PC-3 (cell line): ENCODE measurements at regions not wholly inside any gene's neighbourhood (a gene's known extent, or its start where the extent isn't known, plus 50 kb on each side); places are given as distances from the start of the nearest gene placed in this dataset.

ENCODE experiments used
- CTCF ChIP-seq: fragments of 300-600 bp; sonication (generic); conservative IDR thresholded peaks from 2 replicates; pipeline ENCODE4 v1.5.1; 2017; ENCODE audit warnings: antibody characterized with exemption, low read depth, mild to moderate bottlenecking, low read length
- EZH2 ChIP-seq: fragments of 300-600 bp; sonication (generic); IDR thresholded peaks from one replicate; pipeline ENCODE4 v1.6.1; 2017; ENCODE audit warnings: antibody characterized with exemption, mild to moderate bottlenecking, low read length; ENCODE audit not compliant: unreplicated experiment

GRCh38 chr9:4359016-4359415 is 59.1 kb upstream of the GLIS3 start:
- TF ChIP-seq CTCF (no peak), EZH2 (no peak)
